SK-N-SH (cell line): ENCODE measurements at regions not wholly inside any gene's neighbourhood (a gene's known extent, or its start where the extent isn't known, plus 50 kb on each side); places are given as distances from the start of the nearest gene placed in this dataset.

Experiments used
- CTCF ChIA-PET: fragments of 300-600, 350-600 bp; formaldehyde crosslinking; extraction: SDS; loops from one replicate; lab custom pipeline; 2021; lab: Yijun Ruan, JAX
- POLR2A ChIA-PET: fragments of 350-600 bp; sonication (Branson Sonifier 250); formaldehyde crosslinking; extraction: SDS; loops from one replicate; lab custom pipeline; 2020; ENCODE audit warnings: antibody characterized with exemption, inconsistent platforms; lab: Yijun Ruan, JAX
- DNase-seq: peaks from one replicate; pipeline ENCODE4 v3.0.0; 2012
- H2AFZ ChIP-seq: fragments of 200-600 bp; sonication (generic); 2 replicates; pipeline ENCODE4 v1.8.1; 2016; ENCODE audit warnings: antibody characterized with exemption, mild to moderate bottlenecking, low read depth
- H3F3A ChIP-seq: fragments of 200-600 bp; sonication (generic); replicated peaks from 2 replicates; pipeline ENCODE3; 2016; ENCODE audit warnings: antibody characterized with exemption, mild to moderate bottlenecking; ENCODE audit not compliant: insufficient read depth
- H3K27ac ChIP-seq, 2 experiments: fragments of 200-500 bp in 1 of 2; fragments of 200-600 bp in 1 of 2; sonication (Bioruptor generic) in 1 of 2; sonication (generic), shearing (Covaris generic) in 1 of 2; 2 replicates each; pipeline versions ENCODE4 v1.5.1 to v1.6.1; 2014 to 2016; ENCODE audit warnings: low read depth in 2 of 2, inconsistent platforms in 1 of 2, low read length in 1 of 2, mild to moderate bottlenecking in 1 of 2, mixed read lengths in 1 of 2
- H3K27me3 ChIP-seq: fragments of 200-600 bp; sonication (generic), shearing (Covaris generic); 2 replicates; pipeline ENCODE4 v1.6.1; 2016; ENCODE audit warnings: mixed run types; ENCODE audit not compliant: insufficient read depth
- H3K36me3 ChIP-seq, 2 experiments: fragments of 200-500 bp in 1 of 2; fragments of 200-600 bp in 1 of 2; sonication (Bioruptor generic) in 1 of 2; sonication (generic) in 1 of 2; replicated peaks in 1 of 2; 2 replicates each; pipeline versions ENCODE3 to v1.5.1; 2014 to 2016; ENCODE audit warnings: low read length in 1 of 2, mild to moderate bottlenecking in 1 of 2; ENCODE audit not compliant: insufficient read depth in 2 of 2, control insufficient read depth in 1 of 2
- H3K4me1 ChIP-seq, 2 experiments: fragments of 200-500 bp in 1 of 2; fragments of 200-600 bp in 1 of 2; sonication (Bioruptor generic) in 1 of 2; sonication (generic), shearing (Covaris generic) in 1 of 2; 2 replicates each; pipeline versions ENCODE4 v1.5.1 to v1.6.1; 2014 to 2016; ENCODE audit warnings: low read depth in 1 of 2, low read length in 1 of 2, mixed run types in 1 of 2; ENCODE audit not compliant: insufficient read depth in 2 of 2, control insufficient read depth in 1 of 2
- H3K4me2 ChIP-seq: fragments of 200-600 bp; sonication (generic), shearing (Covaris generic); 2 replicates; pipeline ENCODE4 v1.6.1; 2017; ENCODE audit warnings: mixed run types
- H3K4me3 ChIP-seq, 2 experiments: fragments of 200-500 bp in 1 of 2; fragments of 200-600 bp in 1 of 2; sonication (Bioruptor generic) in 1 of 2; sonication (generic), shearing (Covaris generic) in 1 of 2; 2 replicates each; pipeline versions ENCODE4 v1.5.1 to v1.8.1; 2014 to 2016; ENCODE audit warnings: low read depth in 2 of 2, inconsistent platforms in 1 of 2, low read length in 1 of 2, mild to moderate bottlenecking in 1 of 2, mixed read lengths in 1 of 2, moderate library complexity in 1 of 2
- H3K79me2 ChIP-seq: fragments of 200-600 bp; sonication (generic); 2 replicates; pipeline ENCODE4 v1.8.1; 2017; ENCODE audit warnings: mild to moderate bottlenecking; ENCODE audit not compliant: insufficient read depth
- H3K9ac ChIP-seq: fragments of 200-600 bp; sonication (generic); 2 replicates; pipeline ENCODE4 v1.6.1; 2017; ENCODE audit warnings: mixed run types
- H3K9me2 ChIP-seq: fragments of 200-600 bp; sonication (generic); 2 replicates; pipeline ENCODE4 v1.6.1; 2017; ENCODE audit warnings: mixed run types
- H3K9me3 ChIP-seq: fragments of 200-600 bp; sonication (generic); 2 replicates; pipeline ENCODE4 v1.6.1; 2017; ENCODE audit warnings: mixed run types, mild to moderate bottlenecking, moderate library complexity
- H4K20me1 ChIP-seq: fragments of 200-600 bp; sonication (generic); 2 replicates; pipeline ENCODE4 v1.6.1; 2017; ENCODE audit warnings: mild to moderate bottlenecking, mixed run types; ENCODE audit not compliant: insufficient read depth
- CHD2 ChIP-seq: fragments of 150-350 bp; IDR thresholded peaks from 2 replicates; pipeline ENCODE4 v1.6.1; 2018; ENCODE audit warnings: low read length; ENCODE audit not compliant: partially characterized antibody
- CTCF ChIP-seq: fragments of 200-600 bp; sonication (generic); IDR thresholded peaks from 2 replicates; pipeline ENCODE4 v1.6.1; 2017; ENCODE audit warnings: antibody characterized with exemption, mild to moderate bottlenecking, moderate library complexity
- EP300 ChIP-seq, 2 experiments: IDR thresholded peaks; 2 replicates each; pipeline versions ENCODE4 v1.4.0 to v1.6.1; 2012; ENCODE audit warnings: borderline replicate concordance in 1 of 2, low read depth in 1 of 2, low read length in 1 of 2
- EZH2phosphoT487 ChIP-seq: fragments of 200-600 bp; sonication (generic); IDR thresholded peaks from 2 replicates; pipeline ENCODE4 v1.6.1; 2017; ENCODE audit warnings: low read depth, mixed run types, mild to moderate bottlenecking, antibody characterized with exemption, moderate library complexity, borderline replicate concordance
- FOSL2 ChIP-seq: IDR thresholded peaks from 2 replicates; pipeline ENCODE4 v1.4.0; 2012; ENCODE audit warnings: low read depth, mild to moderate bottlenecking, moderate library complexity, borderline replicate concordance
- FOXJ3 ChIP-seq: sonication (generic); formaldehyde crosslinking; IDR thresholded peaks from 2 replicates; pipeline ENCODE4 v1.5.1; 2020; ENCODE audit warnings: mild to moderate bottlenecking, missing genetic modification reagents
- GATA2 ChIP-seq: sonication (generic); formaldehyde crosslinking; IDR thresholded peaks from 2 replicates; pipeline ENCODE4 v1.5.0; 2020; ENCODE audit warnings: mild to moderate bottlenecking, missing genetic modification reagents
- MEF2A ChIP-seq: IDR thresholded peaks from 2 replicates; pipeline ENCODE4 v1.4.0; 2012; ENCODE audit warnings: low read depth, borderline replicate concordance
- NFIC ChIP-seq: IDR thresholded peaks from 2 replicates; pipeline ENCODE4 v1.4.0; 2012; ENCODE audit warnings: borderline replicate concordance
- NRF1 ChIP-seq: IDR thresholded peaks from 2 replicates; pipeline ENCODE4 v1.6.1; 2012; ENCODE audit warnings: low read depth, mild to moderate bottlenecking, low read length
- POLR2AphosphoS5 ChIP-seq: IDR thresholded peaks from 2 replicates; pipeline ENCODE4 v1.6.1; 2012; ENCODE audit warnings: low read depth, low read length
- RAD21 ChIP-seq: IDR thresholded peaks from 2 replicates; pipeline ENCODE4 v1.6.1; 2012; ENCODE audit warnings: mild to moderate bottlenecking, low read length
- RFX5 ChIP-seq: IDR thresholded peaks from 2 replicates; pipeline ENCODE4 v1.6.1; 2012; ENCODE audit warnings: mild to moderate bottlenecking, improper control_type of control experiment, low read length
- RXRA ChIP-seq: IDR thresholded peaks from 2 replicates; pipeline ENCODE4 v1.4.0; 2012; ENCODE audit warnings: low read depth, mild to moderate bottlenecking, borderline replicate concordance
- SIN3A ChIP-seq: IDR thresholded peaks from 2 replicates; pipeline ENCODE4 v1.6.1; 2012; ENCODE audit warnings: low read depth, mild to moderate bottlenecking, low read length, moderate library complexity, borderline replicate concordance
- ZBTB33 ChIP-seq: IDR thresholded peaks from 2 replicates; pipeline ENCODE4 v1.4.0; 2012; ENCODE audit warnings: low read depth, borderline replicate concordance
- WGBS: methylation state at CpG from one replicate; pipeline ENCODE4 v1.1.6; 2017; ENCODE audit warnings: low lambda C conversion rate; 5-methylcytosine and 5-hydroxymethylcytosine counted together
- TF ChIP-seq, protein P1 (sequence below): IDR thresholded peaks from 2 replicates; pipeline ENCODE4 v1.4.0; 2012; ENCODE audit warnings: low read depth, borderline replicate concordance

DNA sequence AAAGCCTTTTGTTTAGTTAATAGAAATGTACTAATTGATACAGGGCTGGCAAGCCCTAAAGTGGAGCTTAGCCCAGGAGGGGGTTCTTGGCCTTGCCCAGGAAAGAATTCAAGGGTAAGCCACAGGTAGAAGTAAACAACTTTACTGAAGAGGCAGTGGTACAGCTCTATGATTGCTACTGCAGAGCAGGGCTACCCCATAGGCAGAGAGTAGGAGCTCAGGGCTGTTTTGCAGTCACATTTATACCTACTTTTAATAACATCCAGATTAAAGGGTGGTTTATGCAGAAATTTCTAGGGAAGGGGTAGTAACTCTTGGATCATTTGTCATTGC lies 680.4 kb upstream of the GJE1 start:
- peak overlapping the region; percentile 0 to 87; a peak in 3 of 4 replicates for H3K27ac ChIP-seq
- H4K20me1 ChIP-seq: no peaks in the 10 kb centered on the region
- CTCF ChIA-PET: no interaction called here
- POLR2A ChIA-PET: no interaction called here
- H3K36me3 ChIP-seq: no peaks in the 10 kb centered on the region
- peak overlapping the region; percentile 38; the same call in 1 of the 2 replicates for H3K9ac ChIP-seq
- no peaks in the 10 kb centered on the region for H3K9me2 ChIP-seq
- TF ChIP-seq SIN3A: no peak
- TF ChIP-seq NRF1: no peak
- TF ChIP-seq NFIC: no peak
- no peak for TF ChIP-seq RFX5
- no peak for TF ChIP-seq RAD21
- no peak for TF ChIP-seq CHD2
- no peak for TF ChIP-seq GATA2 (CRISPR knock-in tag)
- no peak for TF ChIP-seq CTCF
- TF ChIP-seq, protein P1, sequence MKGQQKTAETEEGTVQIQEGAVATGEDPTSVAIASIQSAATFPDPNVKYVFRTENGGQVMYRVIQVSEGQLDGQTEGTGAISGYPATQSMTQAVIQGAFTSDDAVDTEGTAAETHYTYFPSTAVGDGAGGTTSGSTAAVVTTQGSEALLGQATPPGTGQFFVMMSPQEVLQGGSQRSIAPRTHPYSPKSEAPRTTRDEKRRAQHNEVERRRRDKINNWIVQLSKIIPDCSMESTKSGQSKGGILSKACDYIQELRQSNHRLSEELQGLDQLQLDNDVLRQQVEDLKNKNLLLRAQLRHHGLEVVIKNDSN: no peak
- no peak for TF ChIP-seq ZBTB33
- peaks cover 25% of the 10 kb centered on the region for H3F3A ChIP-seq
- no peak for DNase-seq
- H3K4me2 ChIP-seq: peak overlapping the region; percentile 52; the same call in 1 of the 2 replicates
- no peaks in the 10 kb centered on the region for H3K9me3 ChIP-seq
- peaks cover 0 to 12% of the 10 kb centered on the region in 2 experiments; a peak in 2 of 4 replicates for H3K4me1 ChIP-seq
- no peaks in the 10 kb centered on the region for H3K27me3 ChIP-seq
- no peak overlapping the region for H3K4me3 ChIP-seq
- H2AFZ ChIP-seq: peak overlapping the region; percentile 39; the same call in 1 of the 2 replicates
- no peaks in the 10 kb centered on the region for H3K79me2 ChIP-seq

- Histone ChIP-seq H3K36me3 (no peaks in the 10 kb centered on the region), H3K9ac (peak overlapping the region; percentile 38; the same call in 1 of the 2 replicates), H3F3A (peaks cover 25% of the 10 kb centered on the region), H4K20me1 (no peaks in the 10 kb centered on the region), H3K27me3 (no peaks in the 10 kb centered on the region), H3K9me3 (no peaks in the 10 kb centered on the region), H3K9me2 (no peaks in the 10 kb centered on the region), H3K4me1 (peaks cover 0 to 12% of the 10 kb centered on the region in 2 experiments; a peak in 2 of 4 replicates), H3K27ac (peak overlapping the region; percentile 0 to 87; a peak in 3 of 4 replicates), H3K4me3 (no peak overlapping the region), H3K79me2 (no peaks in the 10 kb centered on the region), H3K4me2 (peak overlapping the region; percentile 52), H2AFZ (peak overlapping the region; percentile 39; the same call in 1 of the 2 replicates)
- ChIA-PET POLR2A (no interaction called here), CTCF (no interaction called here)
- no peak for DNase-seq
- 3% methylated on average over 1 of the region's 1 CpG for WGBS
- TF ChIP-seq EP300 (IDR thresholded peaks at IDR 0.05; ENCODE audit: borderline replicate concordance in 1 of 2, low read depth in 1 of 2, low read length in 1 of 2) (peak in 1 of 2 experiments; percentile 55; a peak in 1 of 4 replicates), EZH2phosphoT487 (no peak), FOXJ3 (CRISPR knock-in tag) (no peak), FOSL2 (peak; percentile 64; the same call in 1 of the 2 replicates), GATA2 (CRISPR knock-in tag) (no peak), POLR2AphosphoS5 (no peak), MEF2A (peak; percentile 60; the same call in 1 of the 2 replicates), NFIC (no peak; the same call in none of the 2 replicates), ZBTB33 (0 out of 2 replicates have a peak, but pooled peaks have one; percentile 18), RXRA (0 out of 2 replicates have a peak, but pooled peaks have one; percentile 3), SIN3A (no peak)
- TF ChIP-seq, protein P1: no peak
Measured at GRCh38 chr6:141451511-141452353, 681.0 kb upstream of the GJE1 start.
